Activated T-cell treated with anti-CD3 and anti-CD28 coated beads for 24 hours (primary cell): ENCODE measurements at regions not wholly inside any gene's neighbourhood (a gene's known extent, or its start where the extent isn't known, plus 50 kb on each side); places are given as distances from the start of the nearest gene placed in this dataset.

Experiments used
- DNase-seq: peaks from one replicate; pipeline ENCODE4 v3.0.0-alpha.2; 2020; ENCODE audit warnings: low read depth

GRCh38 chr2:41598161-41598894 lies 449.5 kb upstream of the PKDCC start:
- DNase-seq, result no peak

GRCh38 chr2:41600460-41600859 lies 447.4 kb upstream of the PKDCC start:
- no peak for DNase-seq

DNA sequence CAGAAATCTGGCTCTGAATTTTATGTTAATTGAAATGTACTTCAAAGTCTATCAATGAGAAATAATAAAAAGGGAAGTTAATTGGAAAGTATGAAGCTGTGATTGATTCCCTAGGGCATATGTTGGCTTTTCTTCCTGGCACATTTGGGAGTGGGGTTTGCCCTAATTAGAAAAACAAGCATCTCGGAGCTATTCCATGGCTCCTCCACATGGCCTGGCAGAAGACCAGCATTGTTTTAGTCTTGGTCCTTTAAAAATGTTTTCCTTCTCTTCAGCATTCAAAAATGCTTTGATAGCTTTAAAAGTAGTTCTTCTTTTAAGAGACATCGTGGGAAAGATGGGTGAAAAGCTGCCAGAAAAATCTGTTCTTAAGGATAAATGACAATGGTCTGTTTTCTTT lies 445.5 kb upstream of the PKDCC start:
- no peak for DNase-seq

DNA sequence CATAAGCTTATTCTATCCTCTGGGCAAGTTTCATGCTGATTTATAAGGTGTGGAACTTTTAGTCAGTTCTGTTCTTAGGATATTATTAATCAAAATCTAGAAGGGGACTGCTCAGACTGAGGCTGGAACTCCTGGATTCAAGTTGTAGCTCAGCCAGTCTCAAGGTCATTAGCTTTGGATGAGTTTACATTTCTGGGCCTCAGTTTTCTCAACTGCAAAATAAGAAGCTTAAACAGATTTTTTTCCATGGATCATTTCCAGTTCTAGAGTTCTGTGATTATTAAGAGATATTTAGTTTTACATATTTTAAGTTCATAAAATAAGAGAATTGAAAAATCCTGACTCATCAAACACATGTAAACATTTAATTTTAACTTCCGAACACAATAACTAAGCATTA lies 442.5 kb upstream of the PKDCC start:
- DNase-seq, result no peak

GRCh38 chr2:41605914-41606313 lies 441.9 kb upstream of the PKDCC start:
- DNase-seq, result no peak

GRCh38 chr2:41610501-41611190 lies 437.2 kb upstream of the PKDCC start:
- DNase-seq, result no peak

DNA sequence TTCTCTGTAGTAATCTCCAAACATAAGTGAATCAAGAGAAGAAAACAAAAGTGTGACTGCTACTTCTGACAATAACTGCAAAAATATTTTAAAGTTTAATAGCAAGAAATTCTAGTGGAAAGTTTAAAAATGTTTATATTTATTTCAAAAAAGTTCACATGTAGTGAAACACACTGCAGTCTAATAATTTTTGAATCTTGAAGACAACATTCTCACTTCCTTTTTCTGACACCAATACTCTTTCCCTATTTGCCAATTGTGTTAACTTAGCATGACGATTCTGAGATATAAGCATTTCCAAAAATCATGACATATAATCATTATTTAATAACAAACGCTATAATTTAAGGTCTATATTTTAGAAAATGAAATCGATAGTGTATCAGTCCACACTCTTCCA lies 429.1 kb upstream of the PKDCC start:
- no peak for DNase-seq

- DNase-seq, result no peak
These were observed 426.7 kb upstream of the PKDCC start for GRCh38 chr2:41621095-41621494.

DNA sequence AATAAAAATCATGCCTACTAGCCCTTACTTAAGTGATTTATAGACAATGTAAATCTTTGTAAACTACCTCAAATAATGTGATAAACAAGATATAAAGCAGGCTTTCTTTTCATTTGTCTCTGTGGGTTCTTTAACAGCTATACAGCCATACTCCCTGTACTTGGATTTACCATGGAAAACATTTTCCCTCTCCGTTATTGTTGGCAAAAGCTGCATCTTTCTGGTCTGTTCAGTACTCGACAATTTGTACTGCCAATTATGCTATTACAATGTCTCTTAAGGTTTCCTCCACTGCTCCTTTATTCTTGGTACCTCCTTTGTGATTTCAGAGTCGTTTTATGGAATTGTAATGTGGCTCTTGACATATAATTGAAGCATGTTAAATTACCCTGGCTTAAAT lies 426.3 kb upstream of the PKDCC start:
- no peak for DNase-seq

GRCh38 chr2:41622301-41622700 lies 425.5 kb upstream of the PKDCC start:
- no peak for DNase-seq

DNA sequence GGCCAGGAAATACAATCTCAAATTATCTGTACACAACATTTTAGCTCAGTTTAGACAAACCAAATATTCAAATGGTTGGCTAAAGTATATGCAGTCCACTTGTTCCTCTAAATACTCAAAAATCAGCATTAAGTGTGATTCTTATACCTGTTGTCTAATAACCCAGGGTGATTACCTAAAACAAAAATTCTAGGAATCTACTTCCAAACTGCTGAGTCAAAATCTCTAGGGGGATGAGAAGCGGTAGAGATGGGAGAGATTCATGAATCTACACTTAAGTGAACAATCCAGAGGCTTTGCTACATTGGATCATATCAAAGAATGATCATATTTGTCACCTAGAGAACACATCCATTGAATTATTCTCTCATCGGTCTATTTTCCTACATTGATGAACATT lies 420.9 kb upstream of the PKDCC start:
- DNase-seq, result no peak

DNA sequence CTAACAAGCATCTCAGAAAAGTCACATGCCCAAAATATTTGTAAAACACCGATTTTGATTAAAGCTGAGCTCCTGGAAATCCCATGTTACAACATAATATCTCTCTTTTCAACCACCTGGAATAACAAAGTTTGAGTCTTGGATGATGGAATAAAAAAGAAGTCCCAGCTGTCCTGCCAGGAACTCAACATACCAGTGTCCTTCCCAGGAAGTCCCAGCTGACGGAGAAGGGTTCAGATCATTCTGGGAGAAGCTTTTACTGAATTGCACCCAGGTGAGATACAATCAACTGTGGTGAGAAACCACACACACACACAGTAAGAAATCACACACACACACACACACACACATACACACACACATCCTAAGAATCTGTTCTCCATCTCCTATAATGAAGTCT lies 413.1 kb upstream of the PKDCC start:
- no peak for DNase-seq

- no peak for DNase-seq
These were observed 402.9 kb upstream of the PKDCC start for GRCh38 chr2:41644936-41645335.

- no peak for DNase-seq
These were observed 400.3 kb upstream of the PKDCC start for GRCh38 chr2:41647468-41648050.

DNA sequence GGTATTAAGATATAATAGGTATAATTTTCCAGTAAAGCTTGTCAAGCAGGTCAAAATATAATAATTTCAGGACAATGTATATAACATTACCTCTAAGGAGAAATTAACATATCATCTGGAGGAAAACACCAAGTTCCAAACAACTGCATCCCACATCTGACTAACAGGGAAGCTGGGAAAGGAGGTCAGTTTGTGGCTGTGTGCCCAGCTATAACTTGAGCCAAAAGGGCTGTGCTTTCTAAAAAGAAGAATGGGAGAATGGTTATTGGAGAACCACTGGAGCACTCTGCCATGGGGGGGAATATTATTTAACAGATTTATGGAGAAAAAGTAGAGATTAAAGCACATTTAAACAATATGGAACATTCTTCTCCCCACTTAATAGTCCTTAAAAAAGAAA lies 390.6 kb upstream of the PKDCC start:
- DNase-seq, result no peak

- no peak for DNase-seq
These were observed 388.1 kb upstream of the PKDCC start for GRCh38 chr2:41659758-41660157.

DNA sequence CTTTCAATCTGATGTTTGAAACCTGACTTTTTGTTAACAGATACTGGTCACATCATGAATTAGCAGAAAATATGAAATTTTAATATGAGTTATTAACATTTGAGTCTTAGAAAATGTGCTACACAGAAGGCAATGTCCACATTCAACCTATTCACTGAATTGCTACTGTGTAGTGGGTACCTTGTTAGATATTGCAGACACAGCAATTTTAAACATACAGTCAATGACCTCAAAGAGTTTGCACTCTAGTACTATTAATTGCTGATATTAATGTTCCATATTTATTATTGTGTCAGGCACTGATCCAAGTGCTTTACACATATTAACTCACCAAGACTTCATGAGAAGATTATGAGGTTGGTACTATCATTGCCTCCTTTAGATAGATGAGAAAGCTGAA lies 385.4 kb upstream of the PKDCC start:
- DNase-seq, result no peak

GRCh38 chr2:41663056-41663455 lies 384.8 kb upstream of the PKDCC start:
- DNase-seq, result no peak

- DNase-seq, result no peak
These were observed 379.3 kb upstream of the PKDCC start for GRCh38 chr2:41668529-41668928.

GRCh38 chr2:41678639-41679038 lies 369.2 kb upstream of the PKDCC start:
- no peak for DNase-seq

DNA sequence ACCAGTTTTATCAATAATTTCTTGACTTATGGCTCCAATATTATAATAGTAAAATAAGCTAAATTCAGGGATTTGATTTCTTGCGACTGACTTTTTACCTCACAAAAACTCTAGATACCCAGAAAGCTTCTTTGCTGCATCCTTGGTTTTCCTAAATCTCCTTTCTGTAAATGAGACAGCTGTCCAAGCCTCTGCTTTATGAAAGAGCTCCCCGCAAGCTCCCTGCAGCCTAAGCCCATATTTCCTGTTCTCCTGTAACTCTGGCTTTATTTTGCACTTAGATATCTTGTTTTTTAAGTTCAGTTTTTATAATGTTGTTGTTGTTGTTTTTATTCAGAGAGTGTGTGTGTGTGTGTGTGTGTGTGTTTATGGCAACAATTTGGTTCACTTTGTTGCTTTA lies 361.7 kb upstream of the PKDCC start:
- DNase-seq, result no peak

DNA sequence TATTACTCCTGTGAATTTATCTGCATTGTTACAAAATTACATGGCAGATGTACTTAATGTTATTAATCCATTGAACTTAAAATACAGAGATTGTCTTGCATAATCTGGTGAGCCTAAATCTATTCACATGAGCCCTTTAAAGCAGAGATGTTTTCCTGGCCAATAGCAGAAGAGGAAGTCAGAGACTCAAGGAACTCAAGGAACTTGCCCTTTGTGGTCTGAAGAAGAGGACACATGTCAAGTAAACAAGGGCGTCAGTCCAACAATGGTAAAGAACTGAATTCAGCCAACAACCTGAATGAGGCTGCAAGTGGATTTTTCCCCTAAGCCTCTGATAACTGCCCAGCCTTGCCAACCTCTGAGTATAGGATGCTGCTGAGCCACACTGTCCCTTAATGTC lies 356.3 kb upstream of the PKDCC start:
- no peak for DNase-seq

DNA sequence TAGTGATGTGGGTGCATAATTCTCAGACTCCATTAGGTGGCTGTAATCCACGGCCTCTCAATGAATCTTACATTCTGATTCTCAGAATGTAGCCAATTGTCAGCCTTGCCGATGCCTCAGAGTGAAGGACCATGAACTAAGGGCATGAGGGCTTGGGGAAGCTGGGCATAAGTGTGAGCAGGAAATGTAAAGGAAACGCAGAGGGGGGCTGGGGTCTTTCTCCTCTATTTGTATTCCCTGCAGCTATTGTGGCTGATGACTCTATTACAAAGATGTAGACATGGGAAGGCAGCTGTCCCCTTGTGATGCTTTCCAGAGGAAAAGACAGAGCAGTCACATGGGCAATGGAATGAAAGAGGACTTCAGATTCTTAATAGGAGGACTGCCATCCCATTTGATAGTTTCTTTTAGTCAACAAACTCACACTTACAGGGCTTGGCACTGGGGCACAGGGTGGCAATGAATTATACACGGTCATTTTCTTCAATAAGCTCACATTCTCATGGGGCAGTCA lies 353.2 kb upstream of the PKDCC start:
- no peak for DNase-seq
